ACC112 (cell line): ENCODE measurements at regions not wholly inside any gene's neighbourhood (a gene's known extent, or its start where the extent isn't known, plus 50 kb on each side); places are given as distances from the start of the nearest gene placed in this dataset.
"Not testable (repeated sequence)": the region's sequence is repeated elsewhere in the genome, so short reads cannot be mapped to it uniquely, and the experiment has no call there.

ENCODE experiments used
- H2AFZ ChIP-seq: fragments of 200-600 bp; sonication (generic); one replicate; pipeline ENCODE4 v1.6.0; 2017; ENCODE audit warnings: antibody characterized with exemption, low read length; ENCODE audit not compliant: unreplicated experiment
- H3K27ac ChIP-seq: fragments of 200-600 bp; sonication (generic); 2 replicates; pipeline ENCODE4 v1.5.1; 2014; ENCODE audit warnings: low read depth, mild to moderate bottlenecking, antibody characterized with exemption, low read length, moderate library complexity
- H3K27me3 ChIP-seq: fragments of 200-600 bp; sonication (generic); 2 replicates; pipeline ENCODE4 v1.6.1; 2014; ENCODE audit warnings: mild to moderate bottlenecking, antibody characterized with exemption, low read length, moderate library complexity, mixed read lengths; ENCODE audit not compliant: insufficient read depth
- H3K36me3 ChIP-seq: fragments of 200-600 bp; sonication (generic); 2 replicates; pipeline ENCODE4 v1.6.1; 2016; ENCODE audit warnings: mild to moderate bottlenecking, antibody characterized with exemption, low read length, moderate library complexity, mixed read lengths; ENCODE audit not compliant: insufficient read depth
- H3K4me1 ChIP-seq: fragments of 200-600 bp; sonication (generic); one replicate; pipeline ENCODE4 v1.6.1; 2016; ENCODE audit warnings: low read length, mixed read lengths; ENCODE audit not compliant: insufficient read depth, unreplicated experiment, control insufficient read depth
- H3K4me3 ChIP-seq: fragments of 200-600 bp; sonication (generic); 2 replicates; pipeline ENCODE4 v1.5.1; 2014; ENCODE audit warnings: mild to moderate bottlenecking, low read depth, low read length
- H3K79me2 ChIP-seq: fragments of 200-600 bp; sonication (generic); one replicate; pipeline ENCODE4 v1.6.0; 2016; ENCODE audit warnings: low read length; ENCODE audit not compliant: control insufficient read depth, unreplicated experiment, insufficient read depth

- Histone ChIP-seq H3K4me3 (no peak overlapping the region), H3K27me3 (no peaks in the 10 kb centered on the region), H3K27ac (no peak overlapping the region), H3K79me2 (no peaks in the 10 kb centered on the region), H3K36me3 (no peaks in the 10 kb centered on the region), H2AFZ (no peak overlapping the region), H3K4me1 (no peaks in the 10 kb centered on the region)
Measured at GRCh38 chr14:105581551-105582341, 55.4 kb downstream of the TMEM121 start.

- no peak overlapping the region for H2AFZ ChIP-seq
- H3K4me3 ChIP-seq = no peak overlapping the region
- H3K4me1 ChIP-seq = no peaks in the 10 kb centered on the region
- no peaks in the 10 kb centered on the region for H3K27me3 ChIP-seq
- H3K27ac ChIP-seq = no peak overlapping the region
- H3K36me3 ChIP-seq = no peaks in the 10 kb centered on the region
- no peaks in the 10 kb centered on the region for H3K79me2 ChIP-seq
Measured at GRCh38 chr14:105582639-105583038, 56.3 kb downstream of the TMEM121 start.

- H3K27me3 ChIP-seq, H3K4me1 ChIP-seq, H2AFZ ChIP-seq, H3K36me3 ChIP-seq, H3K27ac ChIP-seq, H3K79me2 ChIP-seq, H3K4me3 ChIP-seq: not testable (repeated sequence)
Measured at GRCh38 chr14:105583914-105584313, 57.5 kb downstream of the TMEM121 start.

- not testable (repeated sequence) for H3K27me3 ChIP-seq, H3K4me1 ChIP-seq, H2AFZ ChIP-seq, H3K79me2 ChIP-seq, H3K36me3 ChIP-seq, H3K4me3 ChIP-seq, H3K27ac ChIP-seq
Measured at GRCh38 chr14:105585290-105585689, 58.9 kb downstream of the TMEM121 start.

- H3K27ac ChIP-seq, H3K4me1 ChIP-seq: not testable (repeated sequence)
Measured at GRCh38 chr14:105585722-105586121, 59.3 kb downstream of the TMEM121 start.

GRCh38 chr14:105586144-105586872 is 59.9 kb downstream of the TMEM121 start:
- not testable (repeated sequence) for H3K27me3 ChIP-seq, H2AFZ ChIP-seq, H3K4me3 ChIP-seq, H3K79me2 ChIP-seq, H3K36me3 ChIP-seq, H3K4me1 ChIP-seq, H3K27ac ChIP-seq

More at GRCh38 chr14:105585722-105586121, 59.3 kb downstream of the TMEM121 start:
- not testable (repeated sequence) for H3K79me2 ChIP-seq, H3K27me3 ChIP-seq, H3K4me3 ChIP-seq, H3K36me3 ChIP-seq, H2AFZ ChIP-seq

- H2AFZ ChIP-seq, H3K36me3 ChIP-seq, H3K79me2 ChIP-seq, H3K27ac ChIP-seq, H3K4me1 ChIP-seq, H3K4me3 ChIP-seq, H3K27me3 ChIP-seq: not testable (repeated sequence)
Measured at GRCh38 chr14:105587034-105587433, 60.7 kb downstream of the TMEM121 start.

GRCh38 chr14:105587482-105588235 is 61.3 kb downstream of the TMEM121 start:
- not testable (repeated sequence) for H3K4me3 ChIP-seq, H3K27me3 ChIP-seq, H3K4me1 ChIP-seq, H2AFZ ChIP-seq, H3K27ac ChIP-seq, H3K36me3 ChIP-seq, H3K79me2 ChIP-seq

GRCh38 chr14:105588236-105588860 is 62.0 kb downstream of the TMEM121 start:
- Histone ChIP-seq H2AFZ (no peak overlapping the region), H3K4me1 (no peaks in the 10 kb centered on the region), H3K79me2 (no peaks in the 10 kb centered on the region), H3K27me3 (no peaks in the 10 kb centered on the region), H3K4me3 (no peak overlapping the region), H3K36me3 (no peaks in the 10 kb centered on the region), H3K27ac (no peak overlapping the region)

GRCh38 chr14:105589161-105589925 is 63.0 kb downstream of the TMEM121 start:
- Histone ChIP-seq H3K4me1 (no peaks in the 10 kb centered on the region), H3K27ac (no peak overlapping the region)

More at GRCh38 chr14:105589161-105589925, 63.0 kb downstream of the TMEM121 start:
- H3K36me3 ChIP-seq = no peaks in the 10 kb centered on the region
- no peak overlapping the region for H2AFZ ChIP-seq
- H3K4me3 ChIP-seq = no peak overlapping the region
- H3K79me2 ChIP-seq = no peaks in the 10 kb centered on the region
- no peaks in the 10 kb centered on the region for H3K27me3 ChIP-seq
